ENCODE measurements at regions not wholly inside any gene's neighbourhood (a gene's known extent, or its start where the extent isn't known, plus 50 kb on each side); places are given as distances from the start of the nearest gene placed in this dataset.

GRCh38 chr1:238281418-238281817, 390.7 kb upstream of the ZP4 start:
- Histone ChIP-seq H3K27me3 (replicated peaks; ENCODE audit: control insufficient read depth, insufficient read depth, low read length) (no peaks in the 10 kb centered on the region), H3K4me1 (no peaks in the 10 kb centered on the region), H3K36me3 (ENCODE audit: control insufficient read depth, insufficient read depth, low read length) (no peaks in the 10 kb centered on the region), H3K9me3 (no peaks in the 10 kb centered on the region), H3K4me3 (ENCODE audit: low read depth, low read length) (no peak overlapping the region)
- Mint-ChIP-seq H3K27me3 (ENCODE audit: insufficient read depth, unreplicated experiment) (no peaks in the 10 kb centered on the region), H3K9me3 (ENCODE audit: unreplicated experiment) (peaks cover 40% of the 10 kb centered on the region), H3K4me1 (ENCODE audit: low read depth, unreplicated experiment) (no peaks in the 10 kb centered on the region), H3K27ac (ENCODE audit: unreplicated experiment) (no peak overlapping the region), H3K4me3 (ENCODE audit: unreplicated experiment) (no peak overlapping the region), H3K36me3 (ENCODE audit: insufficient read depth, unreplicated experiment) (no peaks in the 10 kb centered on the region)
- ChIA-PET CTCF (no interaction called here), POLR2A (no interaction called here)
- TF ChIP-seq CTCF (IDR thresholded peaks at IDR 0.05; ENCODE audit: insufficient read depth in 1 of 2, low read depth in 1 of 2, low read length in 1 of 2, severe bottlenecking in 1 of 2, unreplicated experiment in 1 of 2): no peak
- BruUV-seq (replicated peaks): no TSS peak
- intact Hi-C loops (cut with micrococcal nuclease; ENCODE audit: unreplicated experiment): no loop called here
- no peak for DNase-seq

DNA sequence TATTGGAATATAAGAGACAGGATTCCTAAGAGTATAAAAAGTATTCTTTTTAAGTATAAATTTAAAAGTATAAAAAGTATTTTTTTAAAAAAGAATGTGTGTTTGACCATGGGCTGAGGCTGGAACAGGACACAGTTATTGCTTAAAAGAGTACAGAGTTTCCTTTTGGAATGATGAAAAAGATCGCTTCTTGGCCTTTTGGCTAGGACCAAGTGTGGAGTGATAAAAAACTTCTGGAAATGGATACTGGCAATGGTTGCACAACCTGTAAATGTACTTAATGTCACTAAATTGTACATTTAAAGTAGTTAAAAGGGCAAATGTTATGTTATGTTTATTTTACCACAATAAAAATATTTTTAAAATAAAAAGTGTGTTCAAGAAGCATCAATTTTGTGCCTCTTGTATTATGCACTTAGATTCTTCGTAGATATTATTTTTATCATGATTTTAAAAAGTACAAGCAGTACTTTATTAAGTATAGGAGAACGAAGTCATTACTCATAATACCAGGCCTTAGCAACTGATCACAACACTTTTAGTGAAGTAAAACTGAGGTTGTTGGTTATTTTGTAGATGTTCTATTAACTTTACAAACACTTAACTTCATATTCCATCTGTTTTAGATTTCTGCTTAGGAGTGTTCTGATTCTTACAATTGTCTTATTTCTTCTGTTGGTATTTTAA, 389.1 kb upstream of the ZP4 start:
- DNase-seq: no peak
- no peaks in the 10 kb centered on the region for H3K4me1 ChIP-seq
- no peak for TF ChIP-seq CTCF (IDR thresholded peaks at IDR 0.05; ENCODE audit: insufficient read depth in 1 of 2, low read depth in 1 of 2, low read length in 1 of 2, severe bottlenecking in 1 of 2, unreplicated experiment in 1 of 2)
- ChIA-PET CTCF (no interaction called here), POLR2A (no interaction called here)
- Mint-ChIP-seq H3K9me3 (ENCODE audit: unreplicated experiment) (peaks cover 56% of the 10 kb centered on the region), H3K36me3 (ENCODE audit: insufficient read depth, unreplicated experiment) (no peaks in the 10 kb centered on the region), H3K27me3 (ENCODE audit: insufficient read depth, unreplicated experiment) (no peaks in the 10 kb centered on the region), H3K27ac (ENCODE audit: unreplicated experiment) (no peak overlapping the region), H3K4me1 (ENCODE audit: low read depth, unreplicated experiment) (no peaks in the 10 kb centered on the region), H3K4me3 (ENCODE audit: unreplicated experiment) (no peak overlapping the region)
- no TSS peak for BruUV-seq (replicated peaks)
- intact Hi-C loops (cut with micrococcal nuclease; ENCODE audit: unreplicated experiment): no loop called here
- no peaks in the 10 kb centered on the region for H3K27me3 ChIP-seq (replicated peaks; ENCODE audit: control insufficient read depth, insufficient read depth, low read length)
- no peak overlapping the region for H3K4me3 ChIP-seq (ENCODE audit: low read depth, low read length)
- H3K9me3 ChIP-seq: no peaks in the 10 kb centered on the region
- H3K36me3 ChIP-seq (ENCODE audit: control insufficient read depth, insufficient read depth, low read length): no peaks in the 10 kb centered on the region

DNA sequence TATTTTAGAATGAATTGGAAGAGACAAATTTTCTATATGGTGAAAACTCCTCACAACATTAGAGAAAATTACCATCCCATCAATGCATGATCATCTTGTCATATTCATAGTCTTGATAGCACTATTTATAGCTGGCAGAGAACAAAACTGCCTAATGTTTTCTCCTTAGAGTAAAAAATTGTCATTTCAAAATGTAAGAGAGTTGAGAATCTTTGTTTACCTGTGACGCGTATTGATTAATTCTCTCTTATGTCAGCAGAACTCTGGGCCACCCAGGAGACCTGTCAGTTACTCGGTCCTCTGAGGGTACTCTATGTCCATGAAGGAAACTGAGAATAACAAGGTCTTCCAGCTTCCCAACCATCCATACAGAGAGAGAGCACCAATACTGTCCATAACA, 381.4 kb upstream of the ZP4 start:
- H3K27ac Mint-ChIP-seq (ENCODE audit: unreplicated experiment): no peak overlapping the region
- POLR2A ChIA-PET: no interaction called here
- no peaks in the 10 kb centered on the region for H3K4me1 Mint-ChIP-seq (ENCODE audit: low read depth, unreplicated experiment)
- H3K27me3 Mint-ChIP-seq (ENCODE audit: insufficient read depth, unreplicated experiment): no peaks in the 10 kb centered on the region
- peaks cover 26% of the 10 kb centered on the region for H3K9me3 Mint-ChIP-seq (ENCODE audit: unreplicated experiment)
- TF ChIP-seq CTCF (IDR thresholded peaks at IDR 0.05; ENCODE audit: insufficient read depth in 1 of 2, low read depth in 1 of 2, low read length in 1 of 2, severe bottlenecking in 1 of 2, unreplicated experiment in 1 of 2): no peak
- intact Hi-C loops (cut with micrococcal nuclease; ENCODE audit: unreplicated experiment): no loop called here
- H3K4me1 ChIP-seq: no peaks in the 10 kb centered on the region
- no peaks in the 10 kb centered on the region for H3K36me3 Mint-ChIP-seq (ENCODE audit: insufficient read depth, unreplicated experiment)
- no peak for DNase-seq
- no TSS peak for BruUV-seq (replicated peaks)
- CTCF ChIA-PET: no interaction called here
- H3K36me3 ChIP-seq (ENCODE audit: control insufficient read depth, insufficient read depth, low read length): no peaks in the 10 kb centered on the region; the same call in 1 of the 2 replicates
- H3K4me3 ChIP-seq (ENCODE audit: low read depth, low read length): no peak overlapping the region
- no peaks in the 10 kb centered on the region for H3K9me3 ChIP-seq
- no peak overlapping the region for H3K4me3 Mint-ChIP-seq (ENCODE audit: unreplicated experiment)
- H3K27me3 ChIP-seq (replicated peaks; ENCODE audit: control insufficient read depth, insufficient read depth, low read length): no peaks in the 10 kb centered on the region

Data from Caco-2 (cell line).